HEK293 (cell line): ENCODE measurements at regions not wholly inside any gene's neighbourhood (a gene's known extent, or its start where the extent isn't known, plus 50 kb on each side); places are given as distances from the start of the nearest gene placed in this dataset.

Experiments used
- CTCF ChIA-PET: fragments of 350-600 bp; formaldehyde crosslinking; extraction: SDS; loops from one replicate; lab custom pipeline; 2021; ENCODE audit warnings: antibody characterized with exemption; lab: Yijun Ruan, JAX
- POLR2A ChIA-PET: fragments of 300-600 bp; formaldehyde crosslinking; extraction: SDS; loops from one replicate; lab custom pipeline; 2020; ENCODE audit warnings: antibody characterized with exemption, inconsistent platforms; lab: Yijun Ruan, JAX
- H3K27ac ChIP-seq: fragments of 200-500 bp; sonication (Bioruptor generic); 2 replicates; pipeline ENCODE4 v1.5.1; 2014; ENCODE audit warnings: low read depth, low read length, control low read depth, inconsistent platforms; ENCODE audit errors: extremely low read depth
- H3K36me3 ChIP-seq, 2 experiments: fragments of 200-500 bp in 1 of 2; sonication (Bioruptor generic) in 1 of 2; 1 replicate in 1 of 2; 2 replicates in 1 of 2; pipeline ENCODE4 v1.5.1; 2014 to 2017; ENCODE audit warnings: inconsistent platforms in 2 of 2, low read length in 2 of 2; ENCODE audit not compliant: control insufficient read depth in 2 of 2, insufficient read depth in 1 of 2
- H3K4me1 ChIP-seq: fragments of 200-500 bp; sonication (Bioruptor generic); 2 replicates; pipeline ENCODE4 v1.5.1; 2014; ENCODE audit warnings: mild to moderate bottlenecking, low read length, inconsistent platforms; ENCODE audit not compliant: control insufficient read depth, insufficient read depth
- H3K4me3 ChIP-seq: 2 replicates; pipeline ENCODE4 v1.5.1; 2011; ENCODE audit warnings: low read depth, mild to moderate bottlenecking, control low read depth, low read length, moderate library complexity
- H3K9me3 ChIP-seq: fragments of 200-500 bp; sonication (Bioruptor generic); 2 replicates; pipeline ENCODE4 v1.5.1; 2014; ENCODE audit warnings: low read depth, low read length, inconsistent platforms; ENCODE audit not compliant: control insufficient read depth, insufficient read depth
- EGR2 ChIP-seq: fragments of 450-650 bp; formaldehyde crosslinking; IDR thresholded peaks from 2 replicates; pipeline ENCODE4 v1.5.1; 2016; ENCODE audit warnings: low read depth, missing biosample characterization, missing genetic modification characterization
- INSM2 ChIP-seq: fragments of 450-650 bp; formaldehyde crosslinking; IDR thresholded peaks from 2 replicates; pipeline ENCODE4 v1.5.1; 2016; ENCODE audit warnings: missing biosample characterization, missing genetic modification characterization
- PATZ1 ChIP-seq: fragments of 450-650 bp; formaldehyde crosslinking; IDR thresholded peaks from 2 replicates; pipeline ENCODE4 v1.5.1; 2016; ENCODE audit warnings: missing biosample characterization, missing genetic modification characterization
- PBX3 ChIP-seq: sonication (generic); formaldehyde crosslinking; IDR thresholded peaks from 2 replicates; pipeline ENCODE4 v1.8.1; 2022; ENCODE audit warnings: mild to moderate bottlenecking, moderate library complexity, missing genetic modification reagents
- REPIN1 ChIP-seq: fragments of 450-650 bp; formaldehyde crosslinking; IDR thresholded peaks from 2 replicates; pipeline ENCODE4 v1.5.1; 2017; ENCODE audit warnings: missing biosample characterization, missing genetic modification characterization, low read depth
- SCRT2 ChIP-seq: fragments of 450-650 bp; formaldehyde crosslinking; IDR thresholded peaks from 2 replicates; pipeline ENCODE4 v1.5.1; 2016; ENCODE audit warnings: missing biosample characterization, missing genetic modification characterization
- TSHZ1 ChIP-seq: fragments of 450-650 bp; formaldehyde crosslinking; IDR thresholded peaks from 2 replicates; pipeline ENCODE4 v1.5.1; 2016; ENCODE audit warnings: missing biosample characterization, missing genetic modification characterization, borderline replicate concordance
- YY2 ChIP-seq: fragments of 450-650 bp; formaldehyde crosslinking; IDR thresholded peaks from 2 replicates; pipeline ENCODE4 v1.5.1; 2016; ENCODE audit warnings: missing biosample characterization, missing genetic modification characterization
- ZBTB1 ChIP-seq: fragments of 450-650 bp; formaldehyde crosslinking; IDR thresholded peaks from 2 replicates; pipeline ENCODE4 v1.5.1; 2016; ENCODE audit warnings: missing biosample characterization, missing genetic modification characterization
- ZBTB17 ChIP-seq: fragments of 450-650 bp; formaldehyde crosslinking; IDR thresholded peaks from 2 replicates; pipeline ENCODE4 v1.5.1; 2016; ENCODE audit warnings: missing biosample characterization, missing genetic modification characterization
- ZFP41 ChIP-seq: fragments of 450-650 bp; formaldehyde crosslinking; IDR thresholded peaks from 2 replicates; pipeline ENCODE4 v1.5.1; 2016; ENCODE audit warnings: missing biosample characterization, missing genetic modification characterization, borderline replicate concordance
- ZNF121 ChIP-seq: fragments of 450-650 bp; formaldehyde crosslinking; IDR thresholded peaks from 2 replicates; pipeline ENCODE4 v1.5.1; 2016; ENCODE audit warnings: missing biosample characterization, missing genetic modification characterization
- ZNF146 ChIP-seq: fragments of 450-650 bp; formaldehyde crosslinking; IDR thresholded peaks from 2 replicates; pipeline ENCODE4 v1.5.1; 2016; ENCODE audit warnings: missing biosample characterization, missing genetic modification characterization
- ZNF214 ChIP-seq: fragments of 450-650 bp; formaldehyde crosslinking; IDR thresholded peaks from 2 replicates; pipeline ENCODE4 v1.5.1; 2017; ENCODE audit warnings: missing biosample characterization, mild to moderate bottlenecking, missing genetic modification characterization, borderline replicate concordance
- ZNF26 ChIP-seq: fragments of 450-650 bp; formaldehyde crosslinking; IDR thresholded peaks from 2 replicates; pipeline ENCODE4 v1.5.1; 2016; ENCODE audit warnings: missing biosample characterization, missing genetic modification characterization
- ZNF391 ChIP-seq: fragments of 450-650 bp; formaldehyde crosslinking; IDR thresholded peaks from 2 replicates; pipeline ENCODE4 v1.5.1; 2016; ENCODE audit warnings: low read depth, missing biosample characterization, missing genetic modification characterization, borderline replicate concordance
- ZNF394 ChIP-seq: fragments of 450-650 bp; formaldehyde crosslinking; IDR thresholded peaks from 2 replicates; pipeline ENCODE4 v1.5.1; 2016; ENCODE audit warnings: missing biosample characterization, missing genetic modification characterization, mild to moderate bottlenecking, moderate library complexity, borderline replicate concordance
- ZNF514 ChIP-seq: fragments of 450-650 bp; formaldehyde crosslinking; IDR thresholded peaks from 2 replicates; pipeline ENCODE4 v1.5.1; 2016; ENCODE audit warnings: missing biosample characterization, missing genetic modification characterization
- ZNF623 ChIP-seq: fragments of 450-650 bp; formaldehyde crosslinking; IDR thresholded peaks from 2 replicates; pipeline ENCODE4 v1.5.1; 2016; ENCODE audit warnings: missing biosample characterization, missing genetic modification characterization
- ZNF654 ChIP-seq: fragments of 450-650 bp; formaldehyde crosslinking; IDR thresholded peaks from 2 replicates; pipeline ENCODE4 v1.5.1; 2016; ENCODE audit warnings: low read depth, missing biosample characterization, missing genetic modification characterization
- ZNF660 ChIP-seq: fragments of 450-650 bp; IDR thresholded peaks from 2 replicates; pipeline ENCODE4 v1.5.1; 2018; ENCODE audit warnings: missing biosample characterization, mild to moderate bottlenecking, missing genetic modification characterization
- ZNF791 ChIP-seq: fragments of 450-650 bp; formaldehyde crosslinking; IDR thresholded peaks from 2 replicates; pipeline ENCODE4 v1.5.1; 2016; ENCODE audit warnings: missing biosample characterization, missing genetic modification characterization
- ZNF837 ChIP-seq: fragments of 450-650 bp; formaldehyde crosslinking; IDR thresholded peaks from 2 replicates; pipeline ENCODE4 v1.5.1; 2016; ENCODE audit warnings: missing biosample characterization, missing genetic modification characterization
- ZSCAN18 ChIP-seq: fragments of 450-650 bp; formaldehyde crosslinking; IDR thresholded peaks from 2 replicates; pipeline ENCODE4 v1.5.1; 2016; ENCODE audit warnings: missing biosample characterization, missing genetic modification characterization

GRCh38 chr3:168611826-168612225 lies 516.1 kb upstream of the GOLIM4 start:
- H3K4me1 ChIP-seq: no peaks in the 10 kb centered on the region
- POLR2A ChIA-PET: no interaction called here
- CTCF ChIA-PET: interaction anchor here (0.6 to 1.7 kb wide), 2 partner anchors 9 to 153 kb away, joined by 3 to 6 read pairs; no protein-coding TSS in a partner anchor
- no peaks in the 10 kb centered on the region for H3K9me3 ChIP-seq
- no peaks in the 10 kb centered on the region for H3K36me3 ChIP-seq
- H3K27ac ChIP-seq: no peak overlapping the region
- no peak overlapping the region for H3K4me3 ChIP-seq
- no peak for TF ChIP-seq PATZ1
- no peak for TF ChIP-seq ZNF146 (tag by site-specific recombination)
- no peak for TF ChIP-seq ZNF654 (tag by site-specific recombination)
- TF ChIP-seq ZNF394 (tag by site-specific recombination): no peak
- no peak for TF ChIP-seq ZBTB1 (tag by site-specific recombination)
- TF ChIP-seq ZNF660 (tag by site-specific recombination): no peak

- H3K36me3 ChIP-seq: no peaks in the 10 kb centered on the region
- H3K9me3 ChIP-seq: no peaks in the 10 kb centered on the region
- POLR2A ChIA-PET: no interaction called here
- no peak overlapping the region for H3K27ac ChIP-seq
- no peak overlapping the region for H3K4me3 ChIP-seq
- no peaks in the 10 kb centered on the region for H3K4me1 ChIP-seq
- CTCF ChIA-PET: no interaction called here
- no peak for TF ChIP-seq ZNF514 (tag by site-specific recombination)
- TF ChIP-seq INSM2 (tag by site-specific recombination): no peak
- TF ChIP-seq REPIN1: no peak
- TF ChIP-seq ZNF26: no peak
- no peak for TF ChIP-seq ZNF214
- no peak for TF ChIP-seq PBX3 (CRISPR knock-in tag)
- no peak for TF ChIP-seq ZNF121
- no peak for TF ChIP-seq ZSCAN18 (tag by site-specific recombination)
- TF ChIP-seq SCRT2 (tag by site-specific recombination): no peak
- no peak for TF ChIP-seq TSHZ1 (tag by site-specific recombination)
- TF ChIP-seq ZNF791 (tag by site-specific recombination): no peak
- TF ChIP-seq ZNF837 (tag by site-specific recombination): no peak
- TF ChIP-seq ZNF391 (tag by site-specific recombination): no peak
- TF ChIP-seq ZBTB17 (tag by site-specific recombination): no peak
- TF ChIP-seq EGR2: no peak
- no peak for TF ChIP-seq ZNF623
- no peak for TF ChIP-seq YY2 (tag by site-specific recombination)
- no peak for TF ChIP-seq ZFP41 (tag by site-specific recombination)
Observed at GRCh38 chr3:168608926-168609325, 513.2 kb upstream of the GOLIM4 start.
